SH-SY5Y (cell line): ENCODE measurements at regions not wholly inside any gene's neighbourhood (a gene's known extent, or its start where the extent isn't known, plus 50 kb on each side); places are given as distances from the start of the nearest gene placed in this dataset.

ENCODE experiments used
- GATA2 ChIP-seq: IDR thresholded peaks from 2 replicates; pipeline ENCODE4 v1.6.1; 2011; ENCODE audit warnings: mild to moderate bottlenecking, low read depth, low read length
- GATA3 ChIP-seq: IDR thresholded peaks from 2 replicates; pipeline ENCODE4 v1.6.1; 2011; ENCODE audit warnings: low read depth, mild to moderate bottlenecking, low read length, moderate library complexity

GRCh38 chr14:86038387-86039042 lies 508.6 kb downstream of the FLRT2 start:
- TF ChIP-seq GATA2 (no peak), GATA3 (no peak)
